Suprapubic skin (tissue), 3 donors: ENCODE measurements at regions not wholly inside any gene's neighbourhood (a gene's known extent, or its start where the extent isn't known, plus 50 kb on each side); places are given as distances from the start of the nearest gene placed in this dataset.

Experiments
- CTCF ChIP-seq, 2 donors: fragments of 200-600 bp in 1 of 2; fragments of 450-650 bp in 1 of 2; sonication (generic) in 1 of 2; IDR thresholded peaks; one replicate each; pipeline ENCODE4 v1.5.1; 2016 to 2019; ENCODE audit warnings: antibody characterized with exemption in 2 of 2, mild to moderate bottlenecking in 1 of 2, moderate library complexity in 1 of 2
- EP300 ChIP-seq: sonication (generic); formaldehyde crosslinking; IDR thresholded peaks from one replicate; pipeline ENCODE4 v1.6.1; 2017; ENCODE audit warnings: antibody characterized with exemption
- POLR2A ChIP-seq, 2 donors: fragments of 450-650 bp; IDR thresholded peaks; one replicate each; pipeline ENCODE4 v1.6.1; 2017; ENCODE audit warnings: antibody characterized with exemption in 2 of 2, mild to moderate bottlenecking in 2 of 2, moderate library complexity in 2 of 2

GRCh38 chr1:58874757-58875755, 91.2 kb upstream of the JUN start:
- no peak for TF ChIP-seq POLR2A (IDR thresholded peaks at IDR 0.05)
- TF ChIP-seq CTCF (IDR thresholded peaks at IDR 0.05) = no peak
- no peak for TF ChIP-seq EP300
